Activated CD8-positive, alpha-beta memory T cell treated with anti-CD3 and anti-CD28 coated beads, Interleukin-2, amount 10 ng/mL, durations not matched to agents 7 days and 5 days (primary cell): ENCODE measurements at regions not wholly inside any gene's neighbourhood (a gene's known extent, or its start where the extent isn't known, plus 50 kb on each side); places are given as distances from the start of the nearest gene placed in this dataset.
A peak's percentile ranks its signal among the peaks of the same experiment; 100 is the strongest.

Experiments used
- ATAC-seq: fragments of 150-1000 bp; cut with Tn5 transposase; one replicate; pipeline ENCODE4 v1.10.0; 2021; ENCODE audit warnings: moderate library complexity
- CTCF ChIA-PET: fragments of 350-600 bp; sonication (Branson Sonifier 250); formaldehyde crosslinking; loops from one replicate; lab custom pipeline; 2021; ENCODE audit warnings: antibody characterized with exemption; lab: Charles Lee
- DNase-seq: peaks from one replicate; pipeline ENCODE4 v3.0.0-alpha.2; 2020
- H3K27ac Mint-ChIP-seq: one replicate; pipeline ENCODE4 v1.8.0; 2021; ENCODE audit warnings: mild to moderate bottlenecking, mixed read lengths
- H3K27me3 Mint-ChIP-seq: one replicate; pipeline ENCODE4 v1.8.0; 2021; ENCODE audit warnings: mixed read lengths
- H3K36me3 Mint-ChIP-seq: one replicate; pipeline ENCODE4 v1.8.0; 2021; ENCODE audit warnings: mild to moderate bottlenecking, mixed read lengths
- H3K4me1 Mint-ChIP-seq: one replicate; pipeline ENCODE4 v1.8.0; 2021; ENCODE audit warnings: mixed read lengths
- H3K4me3 Mint-ChIP-seq: one replicate; pipeline ENCODE4 v1.8.0; 2021; ENCODE audit warnings: mild to moderate bottlenecking, moderate library complexity, mixed read lengths
- H3K9me3 Mint-ChIP-seq: one replicate; pipeline ENCODE4 v1.8.0; 2022; ENCODE audit warnings: low read depth, mixed read lengths

DNA sequence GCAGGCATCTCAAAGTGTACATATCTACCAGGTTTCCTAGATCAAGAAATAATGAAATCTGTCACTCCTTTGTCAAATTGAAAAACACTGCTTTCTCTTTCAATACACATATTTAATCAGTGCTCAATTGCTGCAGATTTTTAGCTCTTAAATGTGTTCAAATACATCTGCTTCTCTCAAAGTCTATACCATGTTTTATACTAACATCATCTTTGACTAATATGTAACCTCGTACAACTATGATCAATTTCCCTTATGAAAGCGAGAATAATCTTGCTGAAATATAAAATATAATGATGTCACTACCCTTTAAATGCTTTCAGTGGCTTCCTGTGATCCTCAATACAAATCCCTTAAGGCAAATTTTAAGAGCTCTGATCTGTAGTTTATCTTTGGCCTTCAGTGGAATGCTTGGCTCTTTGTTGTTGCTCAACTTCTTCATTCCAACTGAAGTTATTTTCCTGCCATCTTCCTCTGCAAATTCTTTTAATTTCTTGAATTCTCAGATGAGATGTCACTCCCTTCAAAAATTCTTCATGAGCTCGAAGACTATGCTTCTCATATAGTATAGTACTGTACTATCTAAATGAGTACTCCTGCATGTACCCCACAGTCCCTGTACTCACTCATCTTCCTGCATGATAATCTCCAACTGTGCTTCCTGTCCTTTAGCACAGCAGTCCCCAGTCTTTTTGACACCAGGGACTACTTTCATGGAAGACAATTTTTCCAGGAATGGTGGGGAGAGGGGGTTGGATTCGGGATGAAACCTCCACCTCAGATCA is 545.1 kb upstream of the GJE1 start:
- CTCF ChIA-PET, result no interaction called here
- no peak for ATAC-seq
- H3K27ac Mint-ChIP-seq, result no peak overlapping the region
- no peak for DNase-seq
- no peak overlapping the region for H3K4me3 Mint-ChIP-seq
- H3K27me3 Mint-ChIP-seq, result no peaks in the 10 kb centered on the region
- no peaks in the 10 kb centered on the region for H3K9me3 Mint-ChIP-seq
- no peaks in the 10 kb centered on the region for H3K36me3 Mint-ChIP-seq
- peaks cover 2% of the 10 kb centered on the region for H3K4me1 Mint-ChIP-seq

DNA sequence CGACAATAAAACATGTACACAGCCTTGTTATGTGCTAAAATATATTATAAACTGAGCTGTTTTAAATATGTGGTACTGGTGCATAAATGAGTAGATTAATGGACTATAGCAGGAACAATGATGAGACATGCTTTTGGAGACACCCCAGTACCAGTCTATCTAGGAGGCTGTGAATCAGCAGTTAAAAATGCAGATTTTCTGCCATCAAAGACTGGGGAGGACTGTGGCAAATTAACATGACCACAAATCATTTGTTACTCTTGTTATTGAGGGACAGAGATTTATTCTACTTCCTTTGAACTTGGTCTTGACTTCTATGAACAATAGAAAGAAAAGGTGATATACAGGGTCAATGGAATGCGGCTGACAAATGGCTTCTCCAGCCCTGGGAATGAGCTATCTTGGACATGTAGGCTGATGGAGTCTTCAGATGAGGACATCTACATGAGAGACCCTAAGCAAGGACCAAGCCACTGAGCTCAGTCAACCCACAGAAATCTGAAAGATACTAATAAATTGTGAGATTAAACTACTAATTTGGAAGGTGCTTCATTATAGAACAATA is 551.7 kb upstream of the GJE1 start:
- CTCF ChIA-PET, result no interaction called here
- no peak for ATAC-seq
- Mint-ChIP-seq H3K27me3 (no peaks in the 10 kb centered on the region), H3K27ac (no peak overlapping the region), H3K4me1 (no peaks in the 10 kb centered on the region), H3K36me3 (no peaks in the 10 kb centered on the region), H3K9me3 (no peaks in the 10 kb centered on the region), H3K4me3 (no peak overlapping the region)
- DNase-seq, result no peak

DNA sequence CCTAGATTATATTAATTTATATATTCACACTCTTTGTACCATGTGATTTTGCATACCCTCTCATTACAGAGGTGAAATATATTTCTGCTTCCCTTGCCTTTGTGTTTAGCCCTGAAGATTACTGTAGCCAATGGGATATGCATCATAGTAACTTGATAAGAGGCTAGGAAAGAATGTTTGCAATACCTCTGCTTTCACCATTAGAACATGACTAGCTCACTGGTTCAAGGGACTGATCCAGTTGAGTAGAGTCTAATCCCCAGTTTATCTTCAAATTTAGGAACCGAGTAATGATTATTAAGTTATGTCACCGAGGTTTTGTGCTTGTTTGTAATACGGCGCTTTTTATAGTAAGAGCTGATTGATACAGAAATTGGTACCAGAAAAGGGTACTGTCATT is 552.6 kb upstream of the GJE1 start:
- H3K27ac Mint-ChIP-seq, result no peak overlapping the region
- no peak overlapping the region for H3K4me3 Mint-ChIP-seq
- H3K36me3 Mint-ChIP-seq, result no peaks in the 10 kb centered on the region
- H3K9me3 Mint-ChIP-seq, result no peaks in the 10 kb centered on the region
- no peaks in the 10 kb centered on the region for H3K27me3 Mint-ChIP-seq
- ATAC-seq, result no peak
- no peaks in the 10 kb centered on the region for H3K4me1 Mint-ChIP-seq
- no peak for DNase-seq
- CTCF ChIA-PET, result no interaction called here

DNA sequence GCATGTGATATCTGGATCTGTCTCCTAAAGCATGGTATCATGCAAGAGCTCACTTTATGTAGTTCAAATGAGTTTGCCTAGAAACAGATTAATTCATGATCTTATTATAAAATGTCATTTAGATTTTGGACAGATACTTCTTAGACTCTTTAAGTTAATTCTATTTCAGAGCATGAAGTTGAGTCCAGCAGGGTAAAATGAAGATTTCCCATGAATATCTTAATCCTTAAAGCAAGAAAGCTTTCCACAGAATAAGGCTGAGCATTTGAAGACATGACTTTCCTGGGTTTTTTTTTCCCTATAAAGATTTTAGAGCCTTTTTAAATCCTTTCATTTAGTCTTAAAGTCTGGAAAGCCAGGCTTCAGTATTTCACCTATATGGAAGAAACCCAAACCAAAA is 556.0 kb upstream of the GJE1 start:
- Mint-ChIP-seq H3K4me3 (no peak overlapping the region), H3K4me1 (no peaks in the 10 kb centered on the region), H3K9me3 (no peaks in the 10 kb centered on the region), H3K36me3 (no peaks in the 10 kb centered on the region), H3K27me3 (no peaks in the 10 kb centered on the region), H3K27ac (no peak overlapping the region)
- DNase-seq (no peak), ATAC-seq (no peak)
- CTCF ChIA-PET, result no interaction called here

DNA sequence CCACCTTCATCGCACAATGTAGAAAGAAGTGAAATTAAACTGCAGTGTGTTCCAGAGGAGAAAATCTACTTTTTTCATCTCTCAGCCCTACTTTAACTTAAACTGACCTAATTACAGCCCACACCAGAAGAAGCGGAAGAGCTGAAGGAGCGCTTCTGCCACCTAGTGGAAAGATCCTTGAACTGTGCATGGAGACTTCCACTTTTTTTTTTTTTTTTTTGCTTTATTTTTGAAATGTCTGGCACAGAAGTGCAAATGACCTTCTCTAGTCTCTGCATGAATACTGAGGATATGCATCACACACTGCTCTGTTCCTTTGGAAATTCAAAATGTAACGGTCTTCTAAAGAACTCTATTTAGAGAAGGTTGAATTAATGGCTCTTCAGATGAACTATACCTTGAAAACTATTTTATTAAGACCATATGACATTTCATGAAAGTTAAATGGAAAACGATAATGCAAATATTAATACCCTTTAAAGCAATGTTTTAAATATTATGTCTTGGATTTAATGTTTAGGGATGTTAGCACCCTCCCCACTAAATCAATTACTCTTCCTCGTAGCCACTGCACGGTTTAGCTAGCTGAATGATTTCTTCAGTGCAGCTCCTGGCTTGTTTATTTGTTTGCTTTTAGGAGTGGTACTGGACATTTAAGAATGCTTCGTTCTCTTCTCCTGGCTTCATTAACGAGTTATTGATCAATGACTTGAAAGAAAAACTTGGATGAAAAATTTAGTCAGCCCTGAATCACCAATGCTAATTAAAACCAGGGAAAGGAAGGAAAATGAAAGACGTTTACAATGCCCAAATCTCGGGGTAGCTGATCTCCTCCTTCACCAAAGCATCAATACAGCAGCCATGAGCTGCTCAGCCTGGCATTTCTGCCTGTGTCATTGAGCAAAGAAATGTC is 569.6 kb upstream of the GJE1 start:
- H3K27ac Mint-ChIP-seq, result peak overlapping the region; percentile 79
- H3K27me3 Mint-ChIP-seq, result peaks cover 3% of the 10 kb centered on the region
- H3K4me3 Mint-ChIP-seq, result peak overlapping the region; percentile 67
- peaks cover 28% of the 10 kb centered on the region for H3K4me1 Mint-ChIP-seq
- H3K36me3 Mint-ChIP-seq, result no peaks in the 10 kb centered on the region
- DNase-seq (peak; percentile 66), ATAC-seq (peak; percentile 90)
- CTCF ChIA-PET, result interaction anchor here (0.5 to 1.5 kb wide), 4 partner anchors 203 to 286 kb away, joined by 3 to 5 read pairs (median 4); no protein-coding TSS in a partner anchor
- no peaks in the 10 kb centered on the region for H3K9me3 Mint-ChIP-seq

DNA sequence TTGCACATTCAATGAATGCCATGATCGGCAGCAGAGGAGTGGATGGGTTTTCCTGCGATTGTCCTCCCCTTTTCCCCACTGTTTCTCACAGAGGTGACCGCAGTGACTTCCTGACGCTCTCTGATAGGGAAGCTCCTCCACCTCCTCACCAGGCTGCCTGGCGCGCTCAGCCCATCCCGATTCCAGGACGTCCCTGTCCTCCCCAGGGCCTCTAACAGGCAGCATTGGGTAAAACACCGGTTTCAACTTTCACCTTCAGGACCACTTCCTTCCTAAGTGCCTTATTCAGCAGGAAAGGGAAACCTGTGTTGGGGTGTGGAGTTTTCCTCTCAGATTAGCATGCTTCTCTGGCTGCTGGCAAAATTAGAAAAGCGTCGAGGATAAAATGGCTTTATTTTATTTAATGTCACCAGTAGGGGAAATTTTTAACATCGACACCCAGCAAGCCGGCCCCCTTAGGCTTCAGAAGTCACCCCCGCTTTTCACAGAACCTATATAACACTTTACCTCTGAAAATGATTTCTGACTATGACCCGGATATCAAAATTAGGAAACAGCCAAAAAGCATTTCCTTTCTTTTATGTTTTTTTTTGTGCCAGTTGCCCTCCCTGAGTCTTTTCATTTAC is 570.4 kb upstream of the GJE1 start:
- Mint-ChIP-seq H3K9me3 (no peaks in the 10 kb centered on the region), H3K4me3 (peak overlapping the region; percentile 67), H3K27me3 (peaks cover 3% of the 10 kb centered on the region), H3K27ac (peak overlapping the region; percentile 79), H3K36me3 (no peaks in the 10 kb centered on the region), H3K4me1 (peaks cover 28% of the 10 kb centered on the region)
- peak; percentile 42 for DNase-seq
- CTCF ChIA-PET, result interaction anchor here (0.5 to 1.4 kb wide), 4 partner anchors 74 to 285 kb away, joined by 3 to 5 read pairs (median 4); no protein-coding TSS in a partner anchor
- ATAC-seq, result peak; percentile 60

DNA sequence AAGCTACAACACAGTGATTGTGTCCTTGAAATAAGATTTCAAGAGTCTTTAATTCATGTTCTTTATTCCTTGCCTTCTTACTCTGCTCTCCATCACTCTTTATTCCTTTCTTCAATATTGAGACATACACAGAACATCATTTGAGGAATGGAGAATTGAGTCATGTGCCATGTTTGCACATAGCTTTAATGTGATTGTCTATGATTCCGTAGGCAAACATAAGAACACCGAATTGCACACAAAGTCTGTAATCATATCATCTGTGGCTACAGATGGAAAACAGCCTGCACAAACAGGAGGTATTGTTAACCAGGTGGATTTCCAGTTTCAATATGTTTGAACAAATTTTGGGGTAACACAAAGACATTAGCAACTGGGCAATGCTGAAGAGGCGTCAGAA is 571.6 kb upstream of the GJE1 start:
- no peak for DNase-seq
- Mint-ChIP-seq H3K4me1 (peaks cover 28% of the 10 kb centered on the region), H3K27me3 (peaks cover 3% of the 10 kb centered on the region), H3K9me3 (no peaks in the 10 kb centered on the region), H3K4me3 (no peak overlapping the region), H3K27ac (no peak overlapping the region), H3K36me3 (no peaks in the 10 kb centered on the region)
- CTCF ChIA-PET, result interaction anchor here (1.4 kb wide), 2 partner anchors 92 to 252 kb away, joined by 5 to 6 read pairs; no protein-coding TSS in a partner anchor
- ATAC-seq, result no peak

DNA sequence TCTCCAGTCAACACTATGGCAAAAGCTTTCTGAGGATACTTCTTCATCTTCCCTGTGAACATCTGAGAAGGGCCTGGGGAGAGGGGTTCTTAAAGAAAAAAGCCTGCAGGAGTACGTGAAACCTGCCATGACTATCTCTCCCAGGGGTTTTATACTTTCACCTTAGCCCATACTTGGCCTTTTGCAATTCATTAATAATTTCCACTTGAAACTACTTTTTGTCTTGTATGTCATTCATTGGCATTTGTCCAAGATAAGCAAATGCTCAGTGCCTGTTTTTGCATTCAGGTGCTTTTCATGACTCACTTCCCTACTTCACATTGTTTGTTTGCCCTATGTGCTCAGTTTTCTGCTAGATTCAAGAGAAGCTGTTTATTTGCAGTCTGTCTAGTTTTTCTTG is 580.3 kb upstream of the GJE1 start:
- H3K27me3 Mint-ChIP-seq, result no peaks in the 10 kb centered on the region
- peaks cover 2% of the 10 kb centered on the region for H3K4me1 Mint-ChIP-seq
- DNase-seq, result no peak
- peaks cover 10% of the 10 kb centered on the region for H3K9me3 Mint-ChIP-seq
- no peak overlapping the region for H3K4me3 Mint-ChIP-seq
- CTCF ChIA-PET, result no interaction called here
- no peak for ATAC-seq
- peaks cover 15% of the 10 kb centered on the region for H3K36me3 Mint-ChIP-seq
- no peak overlapping the region for H3K27ac Mint-ChIP-seq

DNA sequence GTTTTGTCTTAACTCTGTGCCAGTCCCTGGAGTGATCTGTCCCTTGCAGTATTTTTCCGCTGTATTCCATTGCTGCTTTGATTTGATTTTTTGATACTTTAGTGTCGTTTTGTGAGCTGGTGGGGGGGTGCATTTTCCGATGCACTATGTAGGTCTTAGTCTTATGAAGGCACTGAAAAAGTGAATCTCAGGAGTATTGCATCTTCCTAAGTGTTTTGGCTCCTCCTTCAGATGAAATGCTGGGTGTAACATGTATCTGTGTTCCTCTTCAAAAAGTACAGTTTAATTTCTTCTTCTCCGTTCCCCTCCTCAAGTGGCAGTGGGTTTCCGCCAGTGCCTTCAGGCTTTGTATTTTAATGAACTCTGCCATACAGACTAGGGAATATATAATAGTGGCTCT is 580.7 kb upstream of the GJE1 start:
- Mint-ChIP-seq H3K27ac (no peak overlapping the region), H3K4me1 (peaks cover 2% of the 10 kb centered on the region), H3K27me3 (no peaks in the 10 kb centered on the region), H3K4me3 (no peak overlapping the region), H3K36me3 (peaks cover 15% of the 10 kb centered on the region), H3K9me3 (peaks cover 10% of the 10 kb centered on the region)
- no peak for ATAC-seq
- CTCF ChIA-PET, result no interaction called here
- DNase-seq, result no peak

DNA sequence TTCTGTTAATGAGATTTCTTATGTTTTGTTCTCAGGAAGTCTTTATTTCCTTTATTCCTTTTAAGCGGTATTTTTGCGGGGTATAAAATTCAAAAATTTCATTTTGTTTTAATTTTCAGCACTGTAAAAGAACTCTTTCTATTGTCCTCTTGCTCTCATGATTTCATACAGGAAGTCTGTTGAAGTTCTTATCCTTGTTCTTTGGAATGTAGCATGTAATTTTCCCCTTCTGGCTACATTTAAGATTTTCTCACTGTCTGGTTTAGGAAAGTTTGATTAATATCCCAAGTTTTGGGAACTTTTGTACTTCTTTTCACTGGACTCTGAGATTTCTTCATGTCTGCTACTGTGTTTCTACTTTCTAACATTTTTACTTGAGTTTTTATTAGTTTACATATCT is 581.4 kb upstream of the GJE1 start:
- Mint-ChIP-seq H3K4me1 (peaks cover 2% of the 10 kb centered on the region), H3K27me3 (no peaks in the 10 kb centered on the region), H3K4me3 (no peak overlapping the region), H3K36me3 (peaks cover 17% of the 10 kb centered on the region), H3K27ac (no peak overlapping the region), H3K9me3 (peaks cover 10% of the 10 kb centered on the region)
- DNase-seq, result no peak
- CTCF ChIA-PET, result no interaction called here
- ATAC-seq, result no peak

DNA sequence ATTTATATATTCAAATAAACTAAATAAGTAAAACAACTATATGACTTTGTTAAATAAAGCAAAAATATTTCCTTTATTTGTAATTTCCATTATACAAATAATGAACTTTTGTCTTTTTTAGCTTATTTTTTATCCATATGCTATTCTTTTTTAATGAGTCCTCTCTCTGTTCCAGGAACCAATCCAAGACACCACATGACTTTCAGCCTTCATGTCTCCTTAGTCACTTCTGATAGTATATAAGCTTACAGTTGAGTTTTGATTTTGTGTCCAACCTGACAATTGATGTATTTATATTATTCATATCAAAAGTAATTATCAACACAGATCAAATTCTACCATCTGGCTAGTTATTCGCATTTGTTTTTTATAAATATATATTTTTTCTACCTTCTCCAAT is 582.3 kb upstream of the GJE1 start:
- H3K9me3 Mint-ChIP-seq, result peaks cover 10% of the 10 kb centered on the region
- H3K27ac Mint-ChIP-seq, result no peak overlapping the region
- no peak for DNase-seq
- CTCF ChIA-PET, result no interaction called here
- ATAC-seq, result no peak
- peaks cover 17% of the 10 kb centered on the region for H3K36me3 Mint-ChIP-seq
- H3K4me3 Mint-ChIP-seq, result no peak overlapping the region
- no peaks in the 10 kb centered on the region for H3K27me3 Mint-ChIP-seq
- peaks cover 2% of the 10 kb centered on the region for H3K4me1 Mint-ChIP-seq

DNA sequence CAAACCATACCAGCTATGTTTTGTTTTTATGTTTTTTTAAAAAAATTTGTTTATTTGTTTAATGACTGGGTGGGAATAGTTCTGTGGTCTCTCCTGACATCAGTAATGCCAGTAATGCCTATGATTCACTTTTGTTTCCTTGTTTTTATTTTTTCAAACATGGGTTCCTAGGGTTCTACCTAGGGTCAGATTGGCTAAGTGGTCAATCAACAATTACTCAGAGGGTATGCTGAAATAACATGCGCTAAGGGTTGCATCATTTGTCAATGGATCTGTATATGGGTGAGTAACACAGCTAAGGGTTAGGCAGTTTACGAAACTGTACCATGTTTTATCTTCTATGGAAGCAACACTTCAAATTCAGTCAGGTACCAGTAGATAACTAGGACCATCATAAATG is 583.8 kb upstream of the GJE1 start:
- H3K4me1 Mint-ChIP-seq, result no peaks in the 10 kb centered on the region
- no peak for DNase-seq
- peaks cover 10% of the 10 kb centered on the region for H3K9me3 Mint-ChIP-seq
- no peak overlapping the region for H3K4me3 Mint-ChIP-seq
- H3K27me3 Mint-ChIP-seq, result no peaks in the 10 kb centered on the region
- no peak overlapping the region for H3K27ac Mint-ChIP-seq
- H3K36me3 Mint-ChIP-seq, result peaks cover 17% of the 10 kb centered on the region
- no peak for ATAC-seq
- CTCF ChIA-PET, result no interaction called here
